Smooth muscle cell (in vitro differentiated cells): ENCODE measurements at regions not wholly inside any gene's neighbourhood (a gene's known extent, or its start where the extent isn't known, plus 50 kb on each side); places are given as distances from the start of the nearest gene placed in this dataset.
"Not testable (repeated sequence)": the region's sequence is repeated elsewhere in the genome, so short reads cannot be mapped to it uniquely, and the experiment has no call there.

Experiments used
- DNase-seq: peaks from one replicate; lab custom pipeline; 2025; ENCODE audit not compliant: unreplicated experiment; lab: John Stamatoyannopoulos, UW
- H2AFZ ChIP-seq: fragments of 200-600 bp; sonication (generic); 2 replicates; pipeline ENCODE4 v1.6.0; 2016; ENCODE audit warnings: antibody characterized with exemption, low read depth, mild to moderate bottlenecking
- H3F3A ChIP-seq: fragments of 200-600 bp; sonication (generic); 2 replicates; pipeline ENCODE4 v1.6.0; 2017; ENCODE audit warnings: antibody characterized with exemption, low read depth
- H3K27ac ChIP-seq: fragments of 200-600 bp; sonication (generic); 2 replicates; pipeline ENCODE4 v1.5.1; 2016; ENCODE audit warnings: low read depth, mild to moderate bottlenecking
- H3K27me3 ChIP-seq: fragments of 200-600 bp; sonication (generic); 2 replicates; pipeline ENCODE4 v1.6.1; 2016; ENCODE audit warnings: low read depth, mild to moderate bottlenecking
- H3K36me3 ChIP-seq: fragments of 200-600 bp; sonication (generic); 2 replicates; pipeline ENCODE4 v1.5.1; 2016; ENCODE audit warnings: low read depth
- H3K4me1 ChIP-seq: fragments of 200-600 bp; sonication (generic); 2 replicates; pipeline ENCODE4 v1.5.1; 2016; ENCODE audit warnings: low read depth
- H3K4me2 ChIP-seq: fragments of 200-600 bp; sonication (generic); 2 replicates; pipeline ENCODE4 v1.6.0; 2016; ENCODE audit warnings: mild to moderate bottlenecking
- H3K4me3 ChIP-seq: fragments of 200-600 bp; sonication (generic); 2 replicates; pipeline ENCODE4 v1.5.1; 2016; ENCODE audit warnings: mild to moderate bottlenecking
- H3K79me2 ChIP-seq: fragments of 200-600 bp; sonication (generic); 2 replicates; pipeline ENCODE4 v1.6.0; 2016; ENCODE audit warnings: low read depth, mild to moderate bottlenecking
- H3K9ac ChIP-seq: fragments of 200-600 bp; sonication (generic); 2 replicates; pipeline ENCODE4 v1.6.0; 2016; ENCODE audit warnings: low read depth
- H3K9me3 ChIP-seq: fragments of 200-600 bp; sonication (generic); replicated peaks from 2 replicates; pipeline ENCODE4 v1.5.1; 2016; ENCODE audit warnings: low read depth
- H4K20me1 ChIP-seq: fragments of 200-600 bp; sonication (generic); 2 replicates; pipeline ENCODE4 v1.6.0; 2016; ENCODE audit warnings: low read depth
- CTCF ChIP-seq: fragments of 200-600 bp; sonication (generic); IDR thresholded peaks from 2 replicates; pipeline ENCODE4 v1.5.1; 2017; ENCODE audit warnings: borderline replicate concordance, mild to moderate bottlenecking, antibody characterized with exemption; ENCODE audit not compliant: insufficient read depth, poor library complexity, severe bottlenecking
- WGBS: methylation state at CpG from one replicate; pipeline ENCODE4 v1.1.7; 2016; ENCODE audit warnings: low lambda C conversion rate; 5-methylcytosine and 5-hydroxymethylcytosine counted together

GRCh38 chr3:82628385-82629014, 867.1 kb upstream of the GBE1 start:
- H3K4me3 ChIP-seq, result no peak overlapping the region
- H3K79me2 ChIP-seq, result no peaks in the 10 kb centered on the region
- no peaks in the 10 kb centered on the region for H3K36me3 ChIP-seq
- no peak overlapping the region for H3K4me2 ChIP-seq
- DNase-seq, result no peak
- no peaks in the 10 kb centered on the region for H4K20me1 ChIP-seq
- H3F3A ChIP-seq, result no peaks in the 10 kb centered on the region
- no peaks in the 10 kb centered on the region for H3K4me1 ChIP-seq
- no peak overlapping the region for H3K27ac ChIP-seq
- no peaks in the 10 kb centered on the region for H3K27me3 ChIP-seq
- no peak for TF ChIP-seq CTCF
- H3K9ac ChIP-seq, result no peak overlapping the region
- H2AFZ ChIP-seq, result no peak overlapping the region
- 72% methylated on average over 4 of the region's 4 CpGs for WGBS
- H3K9me3 ChIP-seq, result no peaks in the 10 kb centered on the region

- no peak overlapping the region for H3K9ac ChIP-seq
- TF ChIP-seq CTCF, result no peak
- WGBS, result 90% methylated on average over 5 of the region's 5 CpGs
- no peaks in the 10 kb centered on the region for H3K9me3 ChIP-seq
- no peaks in the 10 kb centered on the region for H3K4me1 ChIP-seq
- H3K27me3 ChIP-seq, result no peaks in the 10 kb centered on the region
- H3K79me2 ChIP-seq, result no peaks in the 10 kb centered on the region
- H3F3A ChIP-seq, result no peaks in the 10 kb centered on the region
- no peak overlapping the region for H3K4me3 ChIP-seq
- H4K20me1 ChIP-seq, result no peaks in the 10 kb centered on the region
- DNase-seq, result no peak
- no peak overlapping the region for H3K4me2 ChIP-seq
- H2AFZ ChIP-seq, result no peak overlapping the region
- H3K27ac ChIP-seq, result no peak overlapping the region
- no peaks in the 10 kb centered on the region for H3K36me3 ChIP-seq
Measured at GRCh38 chr3:82627733-82628132, 866.3 kb upstream of the GBE1 start.

- not testable (repeated sequence) for H3K9me3 ChIP-seq, H3F3A ChIP-seq, DNase-seq, H3K4me3 ChIP-seq, H3K4me1 ChIP-seq, H3K36me3 ChIP-seq, H3K4me2 ChIP-seq, H3K27ac ChIP-seq, H3K27me3 ChIP-seq, H2AFZ ChIP-seq, H4K20me1 ChIP-seq, H3K9ac ChIP-seq, H3K79me2 ChIP-seq
- 92% methylated on average over 3 of the region's 3 CpGs for WGBS
Measured at GRCh38 chr3:82620744-82621143, 859.3 kb upstream of the GBE1 start.

GRCh38 chr3:82618594-82618993, 857.1 kb upstream of the GBE1 start:
- no peaks in the 10 kb centered on the region for H4K20me1 ChIP-seq
- no peak for TF ChIP-seq CTCF
- no peak overlapping the region for H3K4me2 ChIP-seq
- no peak for DNase-seq
- H3K4me1 ChIP-seq, result no peaks in the 10 kb centered on the region
- no peaks in the 10 kb centered on the region for H3K79me2 ChIP-seq
- no peak overlapping the region for H3K9ac ChIP-seq
- H2AFZ ChIP-seq, result no peak overlapping the region
- no peaks in the 10 kb centered on the region for H3F3A ChIP-seq
- no peak overlapping the region for H3K27ac ChIP-seq
- H3K27me3 ChIP-seq, result no peaks in the 10 kb centered on the region
- H3K4me3 ChIP-seq, result no peak overlapping the region
- no peaks in the 10 kb centered on the region for H3K36me3 ChIP-seq
- H3K9me3 ChIP-seq, result no peaks in the 10 kb centered on the region
